Motor neuron (in vitro differentiated cells): ENCODE measurements at regions not wholly inside any gene's neighbourhood (a gene's known extent, or its start where the extent isn't known, plus 50 kb on each side); places are given as distances from the start of the nearest gene placed in this dataset.
"Not testable (repeated sequence)": the region's sequence is repeated elsewhere in the genome, so short reads cannot be mapped to it uniquely, and the experiment has no call there.

Experiments
- ATAC-seq, 8 experiments: fragments of 200-7000 bp; cut with Tn5 transposase; replicated peaks in 6 of 8; 2 replicates each; pipeline ENCODE4 v1.8.0; 2021; ENCODE audit warnings: mild to moderate bottlenecking in 8 of 8, moderate library complexity in 8 of 8
- H3K27ac ChIP-seq, 2 donors: fragments of 250-450 bp; sonication (Bioruptor Pico); 2 replicates each; pipeline ENCODE4 v1.9.0; 2021; ENCODE audit warnings: antibody characterized with exemption in 2 of 2, mild to moderate bottlenecking in 2 of 2, moderate library complexity in 1 of 2
- H3K4me1 ChIP-seq, 2 donors: fragments of 250-450 bp; sonication (Bioruptor Pico); replicated peaks in 1 of 2; 2 replicates each; pipeline ENCODE4 v1.6.1; 2021; ENCODE audit warnings: antibody characterized with exemption in 2 of 2, mild to moderate bottlenecking in 2 of 2, moderate library complexity in 1 of 2
- H3K4me3 ChIP-seq, 5 donors: fragments of 250-450 bp; sonication (Bioruptor Pico); 2 replicates each; pipeline ENCODE4 v1.9.0; 2021; ENCODE audit warnings: antibody characterized with exemption in 5 of 5, mild to moderate bottlenecking in 5 of 5, moderate library complexity in 4 of 5
- WGBS, 10 experiments: fragments of 450-650 bp; shearing (Covaris generic); methylation state at CpG; one replicate each; pipeline ENCODE4 v1.0.0; 2022; 5-methylcytosine and 5-hydroxymethylcytosine counted together
- in situ Hi-C, 9 experiments: fragments of 400-800 bp; cut with MboI; loops; one replicate each; pipeline ENCODE4 v1.15.0; 2021; ENCODE audit warnings: low sequenced_read_pairs in 9 of 9, low pct_unique_long_range_greater_than_20kb in 2 of 9; ENCODE audit not compliant: unreplicated experiment in 9 of 9

DNA sequence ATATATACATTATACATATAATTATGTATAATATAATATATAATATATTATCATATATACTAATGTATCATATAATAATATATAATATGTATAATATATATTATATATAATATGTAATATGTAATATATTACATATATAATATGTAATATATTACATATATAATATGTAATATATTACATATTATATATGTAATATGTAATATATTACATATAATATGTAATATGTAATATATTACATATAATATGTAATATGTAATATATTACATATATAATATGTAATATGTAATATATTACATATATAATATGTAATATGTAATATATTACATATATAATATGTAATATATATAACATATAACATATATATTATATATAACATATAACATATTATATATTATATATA, 1020.9 kb downstream of the KCNMA1 start:
- H3K27ac ChIP-seq, H3K4me3 ChIP-seq, ATAC-seq, H3K4me1 ChIP-seq, in situ Hi-C loops: not testable (repeated sequence)

GRCh38 chr10:76615049-76615448, 1022.6 kb downstream of the KCNMA1 start:
- no peaks in the 10 kb centered on the region for H3K4me1 ChIP-seq
- in situ Hi-C loops = no loop called here
- ATAC-seq = no peak
- WGBS, 10 experiments = 0 to 100% (median 70%) methylated on average over 1 of the region's 1 CpG; no CpG with 5 or more reads in 4 of the 10 experiments
- no peak overlapping the region for H3K27ac ChIP-seq
- no peak overlapping the region for H3K4me3 ChIP-seq
